H7 (cell line): ENCODE measurements at regions not wholly inside any gene's neighbourhood (a gene's known extent, or its start where the extent isn't known, plus 50 kb on each side); places are given as distances from the start of the nearest gene placed in this dataset.
A peak's percentile ranks its signal among the peaks of the same experiment; 100 is the strongest.
"Not testable (repeated sequence)": the region's sequence is repeated elsewhere in the genome, so short reads cannot be mapped to it uniquely, and the experiment has no call there.

Source experiments
- DNase-seq: peaks from one replicate; pipeline ENCODE4 v3.0.0; 2012
- H3K27me3 ChIP-seq: 2 replicates; pipeline ENCODE4 v1.6.0; 2011; ENCODE audit warnings: mild to moderate bottlenecking, low read length; ENCODE audit not compliant: control insufficient read depth, insufficient read depth
- H3K36me3 ChIP-seq: replicated peaks from 2 replicates; pipeline ENCODE4 v1.5.1; 2011; ENCODE audit warnings: low read length; ENCODE audit not compliant: control insufficient read depth, insufficient read depth
- H3K4me3 ChIP-seq: 2 replicates; pipeline ENCODE4 v1.5.1; 2011; ENCODE audit warnings: low read depth, mild to moderate bottlenecking, control low read depth, low read length, moderate library complexity; ENCODE audit not compliant: insufficient read depth

- no peaks in the 10 kb centered on the region for H3K27me3 ChIP-seq
- DNase-seq, result no peak
- no peaks in the 10 kb centered on the region for H3K36me3 ChIP-seq
- H3K4me3 ChIP-seq, result no peak overlapping the region
Observed at GRCh38 chr15:23750179-23750578, 63.1 kb upstream of the NDN start.

DNA sequence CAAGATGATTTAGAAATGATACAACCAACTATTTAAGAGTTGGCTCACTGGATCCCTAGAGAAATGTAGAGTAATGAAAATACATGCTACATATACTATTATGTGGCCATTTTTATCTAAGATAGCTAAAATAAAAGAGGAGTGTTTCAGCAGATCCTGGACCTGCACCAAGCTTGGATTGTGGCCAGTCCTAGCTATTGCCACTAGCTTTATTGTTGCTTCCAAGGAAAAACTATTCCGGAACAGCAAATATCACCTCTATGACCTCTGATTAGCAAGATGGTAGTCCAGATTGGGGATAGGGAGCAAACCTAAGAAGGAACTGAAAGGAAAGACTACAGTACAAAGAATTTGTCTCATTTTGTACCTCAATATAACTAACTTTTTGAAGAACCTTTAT, 63.7 kb upstream of the NDN start:
- no peak for DNase-seq
- no peaks in the 10 kb centered on the region for H3K36me3 ChIP-seq
- H3K4me3 ChIP-seq, result no peak overlapping the region
- H3K27me3 ChIP-seq, result no peaks in the 10 kb centered on the region

GRCh38 chr15:23753248-23753647, 66.1 kb upstream of the NDN start:
- Histone ChIP-seq H3K36me3 (no peaks in the 10 kb centered on the region), H3K4me3 (no peak overlapping the region), H3K27me3 (no peaks in the 10 kb centered on the region)
- DNase-seq, result no peak

GRCh38 chr15:23758891-23759290, 71.8 kb upstream of the NDN start:
- DNase-seq, result no peak
- H3K27me3 ChIP-seq, result no peaks in the 10 kb centered on the region

GRCh38 chr15:23760024-23760423, 72.9 kb upstream of the NDN start:
- Histone ChIP-seq H3K4me3 (no peak overlapping the region), H3K36me3 (no peaks in the 10 kb centered on the region), H3K27me3 (no peaks in the 10 kb centered on the region)
- DNase-seq, result peak; percentile 18

More at GRCh38 chr15:23758891-23759290, 71.8 kb upstream of the NDN start:
- no peaks in the 10 kb centered on the region for H3K36me3 ChIP-seq
- no peak overlapping the region for H3K4me3 ChIP-seq

DNA sequence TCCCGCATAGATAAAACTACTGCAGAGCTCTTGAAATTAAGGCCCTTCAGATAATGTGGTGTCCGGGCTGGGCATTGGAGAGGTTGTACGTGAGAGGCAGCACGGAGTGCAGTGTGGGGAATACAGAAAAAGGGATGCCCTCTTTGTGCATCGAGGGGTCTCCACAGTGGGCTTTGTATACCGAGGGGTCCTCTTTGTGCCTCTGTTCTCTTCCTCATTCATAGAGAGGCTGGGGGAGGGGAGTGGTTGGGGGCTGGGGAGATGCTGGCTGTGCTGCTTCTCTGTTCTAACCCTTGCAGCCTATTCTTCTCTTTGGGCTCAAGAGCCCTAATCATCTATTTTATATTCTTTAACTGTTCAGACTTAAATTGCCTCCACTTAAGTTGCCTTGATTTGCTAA, 74.3 kb upstream of the NDN start:
- H3K36me3 ChIP-seq, result no peaks in the 10 kb centered on the region
- no peak overlapping the region for H3K4me3 ChIP-seq
- DNase-seq, result no peak
- H3K27me3 ChIP-seq, result no peaks in the 10 kb centered on the region

GRCh38 chr15:23762026-23762425, 74.9 kb upstream of the NDN start:
- H3K4me3 ChIP-seq, result no peak overlapping the region
- no peak for DNase-seq
- no peaks in the 10 kb centered on the region for H3K27me3 ChIP-seq
- no peaks in the 10 kb centered on the region for H3K36me3 ChIP-seq

- no peak overlapping the region for H3K4me3 ChIP-seq
- H3K27me3 ChIP-seq, result no peaks in the 10 kb centered on the region
- no peak for DNase-seq
- H3K36me3 ChIP-seq, result no peaks in the 10 kb centered on the region
Observed at GRCh38 chr15:23763021-23763420, 75.9 kb upstream of the NDN start.

GRCh38 chr15:23764306-23764705, 77.2 kb upstream of the NDN start:
- no peaks in the 10 kb centered on the region for H3K27me3 ChIP-seq
- H3K36me3 ChIP-seq, result no peaks in the 10 kb centered on the region
- H3K4me3 ChIP-seq, result no peak overlapping the region
- no peak for DNase-seq

DNA sequence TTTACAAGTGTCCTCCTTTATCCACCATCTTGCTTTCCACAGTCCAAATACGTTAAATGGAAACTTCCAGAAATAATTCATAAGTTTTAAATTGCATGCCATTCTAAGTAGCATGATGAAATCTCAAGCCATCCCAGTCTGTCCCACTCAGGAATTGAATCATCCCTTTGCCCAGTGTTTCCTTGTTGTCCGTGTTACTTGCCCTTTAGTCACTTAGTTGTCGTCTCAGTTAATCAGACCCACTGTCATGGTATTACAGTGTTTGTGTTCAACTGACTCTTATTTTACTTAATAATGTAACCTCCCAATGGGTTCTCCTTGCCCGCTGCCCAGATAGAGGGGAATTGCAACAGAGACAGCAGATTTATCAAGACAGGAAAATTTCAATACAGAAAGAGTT, 77.6 kb upstream of the NDN start:
- no peak for DNase-seq
- Histone ChIP-seq H3K4me3 (no peak overlapping the region), H3K27me3 (no peaks in the 10 kb centered on the region), H3K36me3 (no peaks in the 10 kb centered on the region)

GRCh38 chr15:23766779-23767178, 79.7 kb upstream of the NDN start:
- not testable (repeated sequence) for H3K36me3 ChIP-seq, H3K27me3 ChIP-seq, DNase-seq, H3K4me3 ChIP-seq

DNA sequence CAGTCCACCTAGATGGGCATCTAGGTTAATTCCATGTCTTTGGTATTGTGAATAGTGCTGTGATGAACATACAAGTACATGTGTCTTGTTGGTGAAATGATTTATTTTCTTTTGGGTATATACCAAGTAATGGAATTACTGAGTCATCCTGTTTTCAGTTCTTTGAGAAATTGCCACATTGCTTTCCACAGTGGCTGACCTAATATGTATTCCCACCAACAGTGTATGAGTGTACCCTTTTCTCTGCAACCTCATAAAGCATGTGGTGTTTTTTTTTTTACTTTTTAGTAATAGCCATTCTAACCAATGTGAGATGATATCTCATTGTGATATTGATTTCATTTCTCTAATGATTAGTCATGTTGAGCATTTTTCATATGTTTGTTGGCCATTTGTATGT, 86.0 kb upstream of the NDN start:
- H3K36me3 ChIP-seq, result no peaks in the 10 kb centered on the region
- no peaks in the 10 kb centered on the region for H3K27me3 ChIP-seq
- DNase-seq, result no peak
- H3K4me3 ChIP-seq, result no peak overlapping the region

DNA sequence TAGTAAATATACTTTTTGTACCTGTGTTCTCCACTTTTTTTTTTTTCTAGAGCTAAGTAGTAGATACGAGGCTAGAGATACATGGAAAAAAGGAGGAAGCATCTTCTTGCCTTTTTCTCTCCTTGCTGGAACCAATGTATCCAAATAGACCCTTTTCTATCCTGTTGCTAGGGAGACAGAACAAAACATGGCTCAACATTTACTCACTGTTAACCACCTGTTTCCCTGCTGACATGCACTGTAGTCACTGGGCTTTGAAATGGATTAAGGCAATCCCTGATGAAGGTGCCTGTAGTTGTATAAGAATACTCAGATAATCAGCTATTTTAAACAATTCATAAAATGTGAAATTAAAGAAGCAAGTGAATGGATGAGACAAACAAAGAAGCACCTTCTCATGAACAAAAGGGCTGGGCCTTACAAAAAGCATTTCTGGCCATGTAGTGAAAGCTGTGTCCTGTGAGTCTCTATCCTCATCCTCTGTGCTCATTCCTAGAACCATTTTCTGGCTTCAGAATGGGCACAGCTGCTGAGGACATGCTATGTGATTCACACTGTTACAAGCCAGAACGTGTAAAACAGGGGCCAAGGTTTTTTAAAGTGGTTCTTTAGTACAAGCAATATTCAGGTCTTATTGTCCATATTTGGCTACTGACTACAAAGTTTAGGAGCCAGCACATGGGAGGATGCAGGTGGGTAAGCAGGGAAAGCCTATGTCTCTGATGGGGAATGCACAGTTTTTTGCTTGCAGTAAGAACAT, 100.4 kb upstream of the NDN start:
- DNase-seq, result no peak
- H3K4me3 ChIP-seq, result no peak overlapping the region
- no peaks in the 10 kb centered on the region for H3K27me3 ChIP-seq
- no peaks in the 10 kb centered on the region for H3K36me3 ChIP-seq

- no peak for DNase-seq
- Histone ChIP-seq H3K27me3 (no peaks in the 10 kb centered on the region), H3K36me3 (no peaks in the 10 kb centered on the region), H3K4me3 (no peak overlapping the region)
Observed at GRCh38 chr15:23793191-23793680, 106.1 kb upstream of the NDN start.

DNA sequence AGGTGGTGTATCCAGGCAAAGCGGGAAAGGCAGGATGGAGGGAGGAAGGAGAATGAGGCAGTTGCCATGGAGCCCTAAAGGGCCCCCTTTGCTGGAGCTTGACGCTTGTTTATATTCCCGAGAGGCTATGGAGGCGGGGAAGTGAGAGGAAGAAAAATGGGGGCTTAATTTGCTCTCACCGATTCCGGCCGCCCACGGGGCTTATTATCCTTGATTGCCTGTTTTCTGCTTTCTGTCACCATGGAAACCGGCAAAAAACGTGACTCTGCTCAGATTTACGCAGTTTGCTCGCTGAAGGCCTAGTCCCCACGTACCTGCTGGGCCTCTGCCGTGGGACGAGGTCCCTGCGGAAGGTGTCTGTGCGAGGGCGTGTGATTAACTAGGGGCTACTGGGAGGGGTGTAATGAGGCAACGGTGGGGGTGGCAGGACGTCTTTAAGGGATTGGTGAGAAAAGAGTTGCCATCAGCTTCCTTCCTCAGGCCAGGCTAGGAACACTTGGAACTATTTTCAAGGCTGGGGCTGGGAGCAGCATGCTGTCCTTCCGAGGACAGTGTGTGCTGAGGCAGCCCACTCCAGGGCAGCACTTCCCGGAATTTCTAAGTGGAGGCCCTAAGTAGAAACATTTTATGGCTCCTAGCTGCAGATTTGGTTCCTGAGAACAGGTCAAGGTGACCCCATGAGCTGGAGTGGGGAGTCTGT, 110.8 kb upstream of the NDN start:
- H3K27me3 ChIP-seq, result no peaks in the 10 kb centered on the region
- DNase-seq, result no peak
- H3K4me3 ChIP-seq, result no peak overlapping the region
- H3K36me3 ChIP-seq, result no peaks in the 10 kb centered on the region
